GM21360 (cell line): ENCODE measurements at regions not wholly inside any gene's neighbourhood (a gene's known extent, or its start where the extent isn't known, plus 50 kb on each side); places are given as distances from the start of the nearest gene placed in this dataset.
"Not testable (repeated sequence)": the region's sequence is repeated elsewhere in the genome, so short reads cannot be mapped to it uniquely, and the experiment has no call there.

ENCODE experiments used
- ATAC-seq: cut with Tn5 transposase; IDR thresholded peaks from one replicate; pipeline ENCODE4 v1.9.1; 2021; ENCODE audit warnings: mild to moderate bottlenecking, moderate library complexity; ENCODE audit not compliant: unreplicated experiment

GRCh38 chr1:96519851-96520578 lies 201.6 kb upstream of the PTBP2 start:
- no peak for ATAC-seq

- no peak for ATAC-seq
Measured at GRCh38 chr1:96520579-96520947, 201.0 kb upstream of the PTBP2 start.

GRCh38 chr1:96521010-96521409 lies 200.6 kb upstream of the PTBP2 start:
- ATAC-seq = no peak

- ATAC-seq = no peak
Measured at GRCh38 chr1:96521994-96522760, 199.4 kb upstream of the PTBP2 start.

GRCh38 chr1:96522927-96523326 lies 198.7 kb upstream of the PTBP2 start:
- ATAC-seq = peak; percentile 43

- no peak for ATAC-seq
Measured at GRCh38 chr1:96524100-96524499, 197.5 kb upstream of the PTBP2 start.

- no peak for ATAC-seq
Measured at GRCh38 chr1:96525657-96526557, 195.7 kb upstream of the PTBP2 start.

GRCh38 chr1:96528672-96529071 lies 192.9 kb upstream of the PTBP2 start:
- ATAC-seq = not testable (repeated sequence)

- no peak for ATAC-seq
Measured at GRCh38 chr1:96533820-96534219, 187.8 kb upstream of the PTBP2 start.

GRCh38 chr1:96536581-96536980 lies 185.0 kb upstream of the PTBP2 start:
- no peak for ATAC-seq

GRCh38 chr1:96538111-96538641 lies 183.4 kb upstream of the PTBP2 start:
- no peak for ATAC-seq

- ATAC-seq = no peak
Measured at GRCh38 chr1:96538883-96539282, 182.7 kb upstream of the PTBP2 start.

GRCh38 chr1:96541491-96541890 lies 180.1 kb upstream of the PTBP2 start:
- no peak for ATAC-seq

- no peak for ATAC-seq
Measured at GRCh38 chr1:96544051-96544830, 177.3 kb upstream of the PTBP2 start.

- no peak for ATAC-seq
Measured at GRCh38 chr1:96544831-96545221, 176.8 kb upstream of the PTBP2 start.

GRCh38 chr1:96545935-96546656 lies 175.5 kb upstream of the PTBP2 start:
- no peak for ATAC-seq

GRCh38 chr1:96550061-96550460 lies 171.5 kb upstream of the PTBP2 start:
- no peak for ATAC-seq

GRCh38 chr1:96552451-96552850 lies 169.1 kb upstream of the PTBP2 start:
- no peak for ATAC-seq

GRCh38 chr1:96553811-96554210 lies 167.8 kb upstream of the PTBP2 start:
- no peak for ATAC-seq

- no peak for ATAC-seq
Measured at GRCh38 chr1:96554364-96554763, 167.2 kb upstream of the PTBP2 start.
